CD8-positive, alpha-beta memory T cell (primary cell): ENCODE measurements at regions not wholly inside any gene's neighbourhood (a gene's known extent, or its start where the extent isn't known, plus 50 kb on each side); places are given as distances from the start of the nearest gene placed in this dataset.

Experiments used
- CTCF ChIA-PET: fragments of 350-600 bp; sonication (Branson Sonifier 250); formaldehyde crosslinking; loops from one replicate; lab custom pipeline; 2021; ENCODE audit warnings: antibody characterized with exemption; lab: Charles Lee
- POLR2A ChIA-PET: fragments of 350-600 bp; sonication (Branson Sonifier 250); formaldehyde crosslinking; loops from one replicate; lab custom pipeline; 2021; ENCODE audit warnings: antibody characterized with exemption; lab: Charles Lee
- DNase-seq, 5 donors: peaks; one replicate each; pipeline versions ENCODE4 v3.0.0 to v3.0.0-alpha.2; 2020 to 2022; ENCODE audit warnings: mixed read lengths in 1 of 5
- H3K27ac ChIP-seq: one replicate; pipeline ENCODE4 v1.7.0; 2013; ENCODE audit warnings: low read depth, mild to moderate bottlenecking, low read length, moderate library complexity
- H3K27me3 ChIP-seq: 2 replicates; pipeline ENCODE4 v1.7.0; 2013; ENCODE audit warnings: low read length, mild to moderate bottlenecking; ENCODE audit not compliant: insufficient read depth, poor library complexity, severe bottlenecking
- H3K36me3 ChIP-seq: 2 replicates; pipeline ENCODE4 v1.7.0; 2013; ENCODE audit warnings: mild to moderate bottlenecking, low read length, moderate library complexity; ENCODE audit not compliant: insufficient read depth
- H3K4me1 ChIP-seq: 2 replicates; pipeline ENCODE4 v1.7.0; 2013; ENCODE audit warnings: mild to moderate bottlenecking, low read length, moderate library complexity; ENCODE audit not compliant: insufficient read depth
- H3K4me3 ChIP-seq: 2 replicates; pipeline ENCODE4 v1.7.0; 2013; ENCODE audit warnings: mild to moderate bottlenecking, low read length
- H3K9me3 ChIP-seq: 2 replicates; pipeline ENCODE4 v1.7.0; 2013; ENCODE audit warnings: mild to moderate bottlenecking, low read length
- H3K27ac Mint-ChIP-seq, 8 donors: one replicate each; pipeline ENCODE4 v1.8.0; 2020 to 2021; ENCODE audit warnings: mixed read lengths in 8 of 8, mild to moderate bottlenecking in 6 of 8, inconsistent platforms in 3 of 8, moderate library complexity in 3 of 8
- H3K27me3 Mint-ChIP-seq, 2 donors: one replicate each; pipeline ENCODE4 v1.8.0; 2020 to 2021; ENCODE audit warnings: mixed read lengths in 2 of 2, mild to moderate bottlenecking in 1 of 2, moderate library complexity in 1 of 2
- H3K36me3 Mint-ChIP-seq, 3 donors: one replicate each; pipeline ENCODE4 v1.8.0; 2020 to 2021; ENCODE audit warnings: mixed read lengths in 3 of 3, inconsistent platforms in 1 of 3, mild to moderate bottlenecking in 1 of 3
- H3K4me1 Mint-ChIP-seq, 3 donors: one replicate each; pipeline ENCODE4 v1.8.0; 2020 to 2021; ENCODE audit warnings: mixed read lengths in 3 of 3, inconsistent platforms in 1 of 3, mild to moderate bottlenecking in 1 of 3
- H3K4me3 Mint-ChIP-seq, 7 donors: one replicate each; pipeline ENCODE4 v1.8.0; 2020 to 2021; ENCODE audit warnings: mixed read lengths in 7 of 7, mild to moderate bottlenecking in 6 of 7, moderate library complexity in 4 of 7, inconsistent platforms in 2 of 7
- H3K9me3 Mint-ChIP-seq, 5 donors: one replicate each; pipeline ENCODE4 v1.8.0; 2020 to 2022; ENCODE audit warnings: mixed read lengths in 5 of 5, mild to moderate bottlenecking in 3 of 5, moderate library complexity in 2 of 5, inconsistent platforms in 1 of 5

- Mint-ChIP-seq H3K27me3 (no peaks in the 10 kb centered on the region), H3K27ac (peak overlapping the region in 6 of 8 donors; percentile 12 to 73 (median 64)), H3K9me3 (no peaks in the 10 kb centered on the region), H3K36me3 (no peaks in the 10 kb centered on the region), H3K4me3 (peak overlapping the region in 6 of 7 donors; percentile 6 to 59 (median 18)), H3K4me1 (peaks cover 16 to 33% (median 23%) of the 10 kb centered on the region in 3 donors)
- DNase-seq = peak in 3 of 5 donors; percentile 18 to 60 (median 50)
- no peak overlapping the region for H3K27ac ChIP-seq
- H3K4me1 ChIP-seq = peaks cover 9% of the 10 kb centered on the region
- H3K9me3 ChIP-seq = no peaks in the 10 kb centered on the region
- no peaks in the 10 kb centered on the region for H3K36me3 ChIP-seq
- ChIA-PET POLR2A (no interaction called here), CTCF (no interaction called here)
- no peaks in the 10 kb centered on the region for H3K27me3 ChIP-seq
- no peak overlapping the region for H3K4me3 ChIP-seq
Observed at GRCh38 chr2:153235516-153235915, 243.0 kb downstream of the RPRM start.

DNA sequence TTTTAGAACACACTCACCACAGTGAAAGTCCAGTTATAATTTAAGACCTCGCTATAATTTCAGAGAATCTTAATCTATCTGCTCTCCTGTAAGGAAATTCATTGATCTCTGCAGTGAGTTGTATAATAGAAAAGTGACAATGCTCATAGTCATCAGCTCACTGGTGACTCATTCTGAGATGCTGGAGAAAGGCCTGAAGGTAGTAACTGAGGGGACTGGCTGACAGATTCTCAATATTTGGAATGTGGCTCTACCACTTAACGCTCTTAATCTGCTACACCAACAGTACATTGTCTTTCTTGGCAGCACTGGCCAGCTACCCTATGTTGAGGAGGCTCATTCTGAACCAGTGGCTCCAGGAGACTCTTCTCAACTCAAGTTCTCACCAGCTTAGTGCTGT lies 246.1 kb downstream of the RPRM start:
- Mint-ChIP-seq H3K27ac (no peak overlapping the region), H3K27me3 (no peaks in the 10 kb centered on the region), H3K36me3 (no peaks in the 10 kb centered on the region), H3K4me3 (no peak overlapping the region), H3K9me3 (no peaks in the 10 kb centered on the region), H3K4me1 (peaks cover 16 to 32% (median 23%) of the 10 kb centered on the region in 3 donors)
- Histone ChIP-seq H3K27me3 (no peaks in the 10 kb centered on the region), H3K4me3 (no peak overlapping the region), H3K36me3 (no peaks in the 10 kb centered on the region), H3K27ac (no peak overlapping the region), H3K4me1 (peaks cover 9% of the 10 kb centered on the region), H3K9me3 (no peaks in the 10 kb centered on the region)
- CTCF ChIA-PET = no interaction called here
- POLR2A ChIA-PET = no interaction called here
- no peak for DNase-seq

DNA sequence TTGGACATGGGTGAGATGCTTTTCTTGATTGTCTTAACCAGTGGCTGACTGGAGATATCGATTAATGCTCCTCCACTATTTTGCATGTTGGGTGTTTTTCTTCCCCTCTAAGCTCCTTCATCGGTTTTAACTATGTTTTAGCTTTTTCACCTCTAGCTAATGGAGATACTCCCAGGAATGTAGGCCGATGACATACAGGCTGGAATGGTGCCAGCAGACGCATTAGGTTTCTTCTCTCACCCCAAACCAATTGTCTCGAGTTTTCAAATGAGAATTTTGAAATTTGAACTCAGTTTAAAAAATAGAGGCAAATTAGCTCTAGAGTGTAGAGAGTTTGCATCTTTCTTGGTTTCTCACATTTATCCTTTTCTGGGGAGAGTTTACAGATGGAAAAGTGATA lies 247.6 kb downstream of the RPRM start:
- CTCF ChIA-PET = no interaction called here
- Histone ChIP-seq H3K9me3 (no peaks in the 10 kb centered on the region), H3K27ac (no peak overlapping the region), H3K4me1 (peaks cover 3% of the 10 kb centered on the region), H3K4me3 (no peak overlapping the region), H3K36me3 (no peaks in the 10 kb centered on the region), H3K27me3 (no peaks in the 10 kb centered on the region)
- no peaks in the 10 kb centered on the region for H3K36me3 Mint-ChIP-seq
- POLR2A ChIA-PET = no interaction called here
- no peak overlapping the region for H3K27ac Mint-ChIP-seq
- H3K4me1 Mint-ChIP-seq = peaks cover 12 to 20% (median 13%) of the 10 kb centered on the region in 3 donors
- H3K27me3 Mint-ChIP-seq = no peaks in the 10 kb centered on the region
- no peak for DNase-seq
- H3K4me3 Mint-ChIP-seq = no peak overlapping the region
- H3K9me3 Mint-ChIP-seq = peaks cover 0 to 6% (median 0%) of the 10 kb centered on the region in 5 donors

GRCh38 chr2:153228904-153229303 lies 249.7 kb downstream of the RPRM start:
- Histone ChIP-seq H3K9me3 (no peaks in the 10 kb centered on the region), H3K4me1 (no peaks in the 10 kb centered on the region), H3K4me3 (no peak overlapping the region), H3K27ac (no peak overlapping the region), H3K36me3 (no peaks in the 10 kb centered on the region), H3K27me3 (no peaks in the 10 kb centered on the region)
- CTCF ChIA-PET = no interaction called here
- no peaks in the 10 kb centered on the region for H3K27me3 Mint-ChIP-seq
- POLR2A ChIA-PET = no interaction called here
- H3K36me3 Mint-ChIP-seq = no peaks in the 10 kb centered on the region
- H3K4me3 Mint-ChIP-seq = no peak overlapping the region
- H3K9me3 Mint-ChIP-seq = peaks cover 3 to 15% (median 10%) of the 10 kb centered on the region in 5 donors
- no peak overlapping the region for H3K27ac Mint-ChIP-seq
- H3K4me1 Mint-ChIP-seq = peaks cover 0 to under 1% (median 0%) of the 10 kb centered on the region in 3 donors
- no peak for DNase-seq

GRCh38 chr2:153227981-153228380 lies 250.6 kb downstream of the RPRM start:
- POLR2A ChIA-PET = no interaction called here
- H3K9me3 Mint-ChIP-seq = peaks cover 3 to 15% (median 10%) of the 10 kb centered on the region in 5 donors

DNA sequence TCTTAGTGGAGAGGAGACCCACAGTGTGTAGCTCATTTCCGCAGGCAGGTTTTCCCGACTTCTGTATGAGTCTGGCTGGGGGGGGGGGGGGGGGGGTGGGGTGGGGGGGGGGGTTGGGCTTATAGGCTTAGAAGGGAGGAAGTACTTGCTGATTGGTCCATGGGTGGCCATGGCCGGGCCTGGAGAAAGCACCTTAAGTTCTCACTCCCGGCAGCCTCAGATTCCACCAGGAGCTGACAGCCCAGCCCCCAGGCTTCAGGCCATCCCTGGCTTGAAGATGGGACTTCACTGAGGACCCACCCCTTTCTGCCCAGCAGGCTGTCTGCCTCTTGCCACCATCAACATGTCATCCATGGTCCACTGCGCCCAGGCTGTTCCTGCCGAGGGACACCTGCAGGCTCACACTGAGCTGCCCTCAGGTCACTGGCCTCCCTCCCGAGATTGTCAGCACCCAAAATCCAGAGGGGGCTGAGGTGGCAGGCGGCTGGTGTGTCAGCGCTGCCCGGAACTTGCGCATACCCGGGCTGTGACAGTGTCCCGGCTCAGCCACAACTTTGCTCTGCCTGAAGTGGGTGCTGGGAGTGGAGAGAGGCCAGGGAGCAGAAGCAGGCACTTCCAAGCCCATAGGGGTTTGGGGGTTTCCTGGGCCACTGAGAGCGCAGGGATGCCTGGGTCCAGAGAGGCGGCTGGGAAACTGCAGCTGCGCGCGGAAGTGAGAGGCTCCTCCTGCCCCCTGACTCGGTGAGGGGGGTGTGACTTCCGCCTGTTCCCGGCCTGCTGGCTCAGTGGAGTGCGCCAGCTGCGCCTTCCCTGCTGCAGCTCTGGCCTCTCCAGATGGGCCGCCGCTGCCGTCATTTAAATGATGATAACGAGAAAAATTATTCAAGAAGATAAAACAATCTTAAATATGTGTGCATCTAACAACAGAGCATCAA lies 256.1 kb downstream of the RPRM start:
- Mint-ChIP-seq H3K36me3 (no peaks in the 10 kb centered on the region), H3K4me1 (no peaks in the 10 kb centered on the region)

More at GRCh38 chr2:153227981-153228380, 250.6 kb downstream of the RPRM start:
- Mint-ChIP-seq H3K4me3 (no peak overlapping the region), H3K4me1 (no peaks in the 10 kb centered on the region), H3K27ac (no peak overlapping the region), H3K27me3 (no peaks in the 10 kb centered on the region), H3K36me3 (no peaks in the 10 kb centered on the region)
- Histone ChIP-seq H3K36me3 (no peaks in the 10 kb centered on the region), H3K4me3 (no peak overlapping the region), H3K27me3 (no peaks in the 10 kb centered on the region), H3K27ac (no peak overlapping the region), H3K4me1 (no peaks in the 10 kb centered on the region), H3K9me3 (no peaks in the 10 kb centered on the region)
- DNase-seq = no peak
- CTCF ChIA-PET = no interaction called here

GRCh38 chr2:153221506-153221905 lies 257.1 kb downstream of the RPRM start:
- peaks cover 3 to 24% (median 12%) of the 10 kb centered on the region in 5 donors for H3K9me3 Mint-ChIP-seq

More for the DNA sequence above, 256.1 kb downstream of the RPRM start:
- Histone ChIP-seq H3K4me3 (no peak overlapping the region), H3K9me3 (no peaks in the 10 kb centered on the region), H3K36me3 (no peaks in the 10 kb centered on the region), H3K27me3 (no peaks in the 10 kb centered on the region), H3K27ac (no peak overlapping the region), H3K4me1 (no peaks in the 10 kb centered on the region)
- CTCF ChIA-PET = no interaction called here
- no peak for DNase-seq
- peaks cover 3 to 27% (median 12%) of the 10 kb centered on the region in 5 donors for H3K9me3 Mint-ChIP-seq
- peaks cover 0 to 4% of the 10 kb centered on the region in 2 donors for H3K27me3 Mint-ChIP-seq
- POLR2A ChIA-PET = no interaction called here
- no peak overlapping the region for H3K27ac Mint-ChIP-seq
- H3K4me3 Mint-ChIP-seq = no peak overlapping the region

GRCh38 chr2:153221087-153221486 lies 257.5 kb downstream of the RPRM start:
- Histone ChIP-seq H3K36me3 (no peaks in the 10 kb centered on the region), H3K4me3 (no peak overlapping the region), H3K4me1 (no peaks in the 10 kb centered on the region), H3K27me3 (no peaks in the 10 kb centered on the region), H3K9me3 (no peaks in the 10 kb centered on the region), H3K27ac (no peak overlapping the region)
- Mint-ChIP-seq H3K27ac (no peak overlapping the region), H3K4me1 (no peaks in the 10 kb centered on the region), H3K27me3 (peaks cover 0 to 6% of the 10 kb centered on the region in 2 donors), H3K9me3 (peaks cover 3 to 22% (median 12%) of the 10 kb centered on the region in 5 donors), H3K4me3 (no peak overlapping the region), H3K36me3 (no peaks in the 10 kb centered on the region)
- CTCF ChIA-PET = no interaction called here
- POLR2A ChIA-PET = no interaction called here
- no peak for DNase-seq

More at GRCh38 chr2:153221506-153221905, 257.1 kb downstream of the RPRM start:
- no peak for DNase-seq
- Histone ChIP-seq H3K4me1 (no peaks in the 10 kb centered on the region), H3K27ac (no peak overlapping the region), H3K27me3 (no peaks in the 10 kb centered on the region), H3K36me3 (no peaks in the 10 kb centered on the region), H3K4me3 (no peak overlapping the region), H3K9me3 (no peaks in the 10 kb centered on the region)
- Mint-ChIP-seq H3K36me3 (no peaks in the 10 kb centered on the region), H3K27me3 (peaks cover 0 to 6% of the 10 kb centered on the region in 2 donors), H3K4me3 (no peak overlapping the region), H3K4me1 (no peaks in the 10 kb centered on the region), H3K27ac (no peak overlapping the region)
- POLR2A ChIA-PET = no interaction called here
- CTCF ChIA-PET = no interaction called here
